DMS53 (cell line): ENCODE measurements at regions not wholly inside any gene's neighbourhood (a gene's known extent, or its start where the extent isn't known, plus 50 kb on each side); places are given as distances from the start of the nearest gene placed in this dataset.

ENCODE experiments used
- DNase-seq: peaks from one replicate; lab custom pipeline; 2025; lab: John Stamatoyannopoulos, UW

GRCh38 chr1:90650401-90650800 lies 66.7 kb downstream of the BARHL2 start:
- no peak for DNase-seq

DNA sequence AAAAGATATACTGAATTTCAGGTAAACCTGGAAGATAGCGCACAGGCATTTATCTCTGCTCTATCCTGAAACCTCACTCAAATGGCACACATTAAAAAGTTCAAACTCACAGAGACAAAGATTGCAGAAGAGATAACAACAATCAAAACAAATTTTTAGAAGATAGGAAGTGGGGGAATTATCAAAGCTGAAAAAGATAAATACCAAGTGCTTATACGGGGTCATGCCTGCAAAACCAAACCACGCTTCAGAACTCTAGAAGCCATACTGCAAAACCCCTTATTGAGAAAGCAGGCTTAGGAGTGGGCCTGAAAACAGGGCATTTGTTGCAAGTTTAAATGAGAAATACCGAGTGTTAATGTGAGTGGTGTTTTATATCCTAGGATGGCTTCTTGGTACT lies 76.8 kb downstream of the BARHL2 start:
- no peak for DNase-seq

GRCh38 chr1:90622666-90623065 lies 94.4 kb downstream of the BARHL2 start:
- no peak for DNase-seq

- no peak for DNase-seq
Measured at GRCh38 chr1:90621986-90622385, 95.1 kb downstream of the BARHL2 start.

GRCh38 chr1:90616395-90616794 lies 100.7 kb downstream of the BARHL2 start:
- DNase-seq: peak; percentile 84

- peak; percentile 40 for DNase-seq
Measured at GRCh38 chr1:90614872-90615271, 102.2 kb downstream of the BARHL2 start.

DNA sequence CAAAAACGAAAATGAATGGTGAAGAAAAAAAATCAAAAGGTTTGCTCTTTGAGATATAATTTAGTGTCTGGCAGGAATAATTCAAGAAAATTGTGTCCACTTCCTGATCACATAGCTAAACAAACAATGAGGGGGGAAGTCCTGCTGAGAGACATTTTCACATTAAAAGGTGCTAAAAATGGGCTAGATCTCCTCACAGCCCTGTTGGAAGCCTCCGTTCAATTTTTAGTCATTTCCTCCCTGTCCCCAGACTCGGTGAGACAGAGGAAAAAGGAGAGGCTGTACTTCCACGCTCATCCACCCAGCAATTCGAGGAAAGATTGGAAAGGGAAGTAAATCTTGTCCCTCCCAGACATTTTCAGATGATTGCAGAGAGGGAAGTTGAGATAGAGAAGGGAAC lies 103.7 kb downstream of the BARHL2 start:
- peak; percentile 16 for DNase-seq

- no peak for DNase-seq
Measured at GRCh38 chr1:90612033-90612432, 105.1 kb downstream of the BARHL2 start.

DNA sequence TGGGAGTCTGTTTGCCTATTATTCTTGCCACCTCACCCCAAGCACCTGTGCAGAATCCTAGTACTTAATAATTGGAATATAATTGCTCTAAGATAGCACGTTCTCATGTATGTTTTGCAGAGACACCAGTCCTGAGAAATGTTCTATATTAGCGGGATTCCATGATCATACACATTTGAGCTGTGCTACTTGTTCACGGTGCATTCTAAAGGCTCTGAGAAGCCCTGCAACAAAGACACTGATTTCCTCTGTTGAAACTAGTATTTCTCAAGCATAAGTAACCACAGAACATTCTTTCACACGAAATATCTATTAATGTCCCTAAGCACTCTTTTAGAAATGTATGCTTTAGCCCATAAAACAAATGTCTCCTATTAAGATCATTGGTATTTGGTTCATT lies 109.4 kb downstream of the BARHL2 start:
- DNase-seq: no peak

GRCh38 chr1:90605070-90605469 lies 112.0 kb downstream of the BARHL2 start:
- no peak for DNase-seq

- no peak for DNase-seq
Measured at GRCh38 chr1:90593312-90593711, 123.8 kb downstream of the BARHL2 start.

DNA sequence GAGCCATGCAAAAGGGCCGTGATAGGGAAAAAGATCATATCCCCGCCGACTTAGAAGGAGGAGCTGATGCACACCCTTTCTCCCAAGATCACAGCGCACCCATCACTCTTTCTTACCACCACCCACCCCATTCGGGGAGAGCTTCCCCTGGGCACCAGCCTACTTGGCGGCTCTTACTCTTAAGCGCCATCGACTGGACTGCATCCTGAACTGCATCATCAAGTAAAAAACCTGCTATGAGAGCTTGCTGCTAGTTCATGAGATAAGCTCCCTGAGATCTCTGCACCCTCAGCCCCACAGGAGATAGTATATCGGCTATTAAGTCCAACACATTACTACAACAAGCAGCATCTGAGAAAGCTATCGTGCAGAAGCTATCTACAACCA lies 125.1 kb downstream of the BARHL2 start:
- DNase-seq: no peak

GRCh38 chr1:90591355-90591969 lies 125.6 kb downstream of the BARHL2 start:
- no peak for DNase-seq

DNA sequence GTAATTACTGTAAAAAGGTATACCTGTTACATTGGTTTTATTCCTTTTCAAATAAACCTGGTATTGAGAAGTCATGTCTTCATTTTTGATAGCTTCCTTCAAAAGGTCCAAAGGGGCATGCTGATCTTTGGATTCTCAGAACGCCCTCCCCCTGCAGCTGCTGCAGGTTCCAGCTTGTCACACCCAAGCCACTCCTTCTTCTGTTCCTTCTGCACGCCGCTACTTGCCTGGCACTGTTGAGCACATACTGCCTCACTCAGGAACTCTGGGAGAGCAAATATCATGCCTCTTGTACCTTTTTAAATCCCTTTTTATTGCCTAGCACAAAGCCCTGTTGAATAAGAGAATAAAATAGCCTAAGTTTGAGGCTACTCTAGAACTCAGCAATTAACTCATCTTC lies 136.9 kb downstream of the BARHL2 start:
- no peak for DNase-seq

DNA sequence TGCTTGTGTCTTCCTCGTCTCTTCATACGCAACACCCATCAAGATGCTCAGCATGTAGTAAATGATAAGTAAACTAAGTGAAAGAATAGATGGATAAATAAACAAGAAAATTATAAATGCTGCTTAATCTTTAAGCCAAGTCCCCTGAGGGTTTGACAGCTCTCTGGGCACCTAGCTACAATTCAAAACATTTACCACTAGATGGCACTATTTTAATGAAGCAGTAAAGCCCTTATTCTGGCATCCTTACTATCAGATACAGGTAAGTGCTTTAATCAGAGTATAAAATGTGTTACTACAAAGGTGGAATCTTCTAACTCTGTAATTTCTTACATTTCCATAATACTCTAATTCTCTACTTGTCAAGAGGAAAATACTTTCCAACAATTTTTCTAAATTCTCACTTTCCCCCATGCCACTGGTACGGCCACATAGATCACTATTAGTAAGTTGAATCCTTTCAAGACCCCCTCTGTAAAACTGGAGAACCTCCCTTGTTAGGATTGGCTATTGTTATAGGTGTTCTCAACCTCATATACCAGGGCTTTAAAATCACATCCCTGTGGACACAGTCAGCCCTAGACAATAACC lies 137.8 kb downstream of the BARHL2 start:
- peak; percentile 82 for DNase-seq

DNA sequence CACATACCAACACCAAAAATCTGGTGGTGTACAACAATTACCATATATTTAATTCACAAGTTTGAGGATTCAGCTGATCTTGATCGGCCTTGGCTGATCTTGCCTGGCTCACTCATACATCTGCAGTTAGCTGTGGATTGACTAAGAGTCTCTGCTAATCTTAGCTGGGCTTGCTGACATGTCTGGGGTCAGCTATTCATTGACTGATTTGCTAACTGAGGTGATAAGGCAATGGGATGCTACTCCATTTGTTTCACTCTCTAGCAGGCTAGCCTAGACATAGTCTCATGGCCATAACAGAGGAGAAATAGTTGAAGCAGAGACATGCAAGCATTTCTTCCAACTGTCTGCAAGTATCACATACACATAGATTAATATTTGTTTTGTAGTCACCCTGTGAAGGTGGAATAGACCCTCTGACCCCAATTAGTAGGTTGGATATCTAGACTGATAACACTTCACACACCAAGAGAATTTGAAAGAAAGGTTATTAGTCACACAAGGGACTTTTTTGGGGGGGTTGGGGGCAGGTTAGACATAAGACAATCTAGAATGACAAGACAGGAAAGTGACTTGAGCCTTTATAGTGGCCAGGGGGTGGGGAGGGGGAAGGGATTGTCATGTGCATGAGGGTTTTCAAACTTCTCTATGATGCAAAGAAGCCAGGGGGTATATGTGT lies 142.3 kb downstream of the BARHL2 start:
- no peak for DNase-seq

GRCh38 chr1:90573736-90574135 lies 143.4 kb downstream of the BARHL2 start:
- DNase-seq: no peak

- DNase-seq: no peak
Measured at GRCh38 chr1:90572446-90572845, 144.7 kb downstream of the BARHL2 start.

DNA sequence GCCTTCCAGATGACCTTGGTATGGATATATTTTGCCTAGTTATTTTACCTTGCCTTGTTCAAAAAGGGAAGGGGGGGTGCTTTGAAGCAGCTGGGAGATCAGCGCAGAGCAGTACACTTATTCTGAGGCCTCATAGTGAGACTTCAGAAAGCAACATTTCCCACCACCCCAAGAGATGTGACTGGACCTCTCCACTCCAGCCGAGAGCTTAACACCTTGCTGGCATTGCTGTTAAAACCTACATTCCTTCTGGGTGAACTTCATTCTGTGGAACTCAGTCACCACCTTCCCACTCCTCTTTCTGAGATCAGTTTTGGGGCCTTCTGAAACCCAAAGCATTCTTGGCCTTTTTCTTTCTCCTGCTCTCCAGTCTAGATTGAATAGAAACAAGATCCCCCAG lies 148.7 kb downstream of the BARHL2 start:
- DNase-seq: no peak

DNA sequence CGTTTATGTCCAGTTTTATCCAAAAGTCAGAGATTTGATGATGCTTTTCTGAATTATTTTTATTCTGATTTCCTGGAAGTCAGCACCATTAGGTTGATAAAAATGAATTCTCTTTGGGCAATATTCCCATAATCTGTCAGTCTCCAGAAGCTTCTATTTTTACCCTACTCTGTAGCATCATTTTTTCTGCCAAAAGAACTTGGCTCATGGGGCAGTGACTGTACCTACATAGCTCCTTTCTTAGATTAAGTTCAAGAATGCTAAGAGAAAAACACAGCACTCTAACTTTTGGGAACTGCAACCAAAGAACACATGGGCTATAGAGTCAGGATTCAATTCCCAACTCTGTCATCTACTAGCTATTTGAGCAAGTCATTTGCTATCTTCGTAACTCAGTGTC lies 152.9 kb downstream of the BARHL2 start:
- DNase-seq: no peak

DNA sequence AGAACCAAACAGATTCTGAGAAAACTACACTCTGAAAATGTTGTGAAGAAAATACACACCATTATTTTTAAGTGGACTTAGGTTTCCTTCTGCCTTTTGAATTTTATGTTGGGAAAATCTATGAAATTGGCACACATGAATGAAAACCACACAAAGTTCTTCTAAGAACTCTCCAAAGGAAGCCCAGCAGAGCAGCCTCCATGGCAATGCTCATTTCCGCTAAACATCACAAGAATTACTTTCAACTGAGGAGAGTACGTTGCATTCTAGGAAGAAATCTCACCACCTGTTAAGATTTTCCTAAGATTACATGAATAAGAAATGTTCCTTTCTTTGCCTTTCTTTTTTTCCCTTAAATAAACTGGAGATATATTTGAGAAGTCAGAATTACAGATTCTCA lies 154.2 kb downstream of the BARHL2 start:
- no peak for DNase-seq

DNA sequence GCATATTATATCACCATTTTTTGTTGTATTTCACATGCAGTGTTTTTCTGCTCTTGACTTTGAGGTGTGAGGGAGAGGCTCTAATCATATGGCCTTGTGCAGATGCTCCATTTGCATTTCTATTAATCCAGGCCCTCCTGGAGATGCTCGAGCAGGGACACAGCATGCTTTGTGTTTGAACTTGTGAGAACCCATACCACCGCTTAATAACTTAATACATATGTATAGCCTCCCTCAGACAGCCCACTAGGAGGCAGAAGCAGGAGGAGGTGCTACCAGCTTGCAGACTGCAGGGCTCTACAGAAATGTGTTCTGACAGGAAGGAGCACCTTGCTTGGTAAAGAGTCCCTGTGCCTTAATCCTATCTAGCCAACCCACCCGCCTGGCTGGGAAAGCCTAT lies 155.2 kb downstream of the BARHL2 start:
- peak; percentile 27 for DNase-seq

DNA sequence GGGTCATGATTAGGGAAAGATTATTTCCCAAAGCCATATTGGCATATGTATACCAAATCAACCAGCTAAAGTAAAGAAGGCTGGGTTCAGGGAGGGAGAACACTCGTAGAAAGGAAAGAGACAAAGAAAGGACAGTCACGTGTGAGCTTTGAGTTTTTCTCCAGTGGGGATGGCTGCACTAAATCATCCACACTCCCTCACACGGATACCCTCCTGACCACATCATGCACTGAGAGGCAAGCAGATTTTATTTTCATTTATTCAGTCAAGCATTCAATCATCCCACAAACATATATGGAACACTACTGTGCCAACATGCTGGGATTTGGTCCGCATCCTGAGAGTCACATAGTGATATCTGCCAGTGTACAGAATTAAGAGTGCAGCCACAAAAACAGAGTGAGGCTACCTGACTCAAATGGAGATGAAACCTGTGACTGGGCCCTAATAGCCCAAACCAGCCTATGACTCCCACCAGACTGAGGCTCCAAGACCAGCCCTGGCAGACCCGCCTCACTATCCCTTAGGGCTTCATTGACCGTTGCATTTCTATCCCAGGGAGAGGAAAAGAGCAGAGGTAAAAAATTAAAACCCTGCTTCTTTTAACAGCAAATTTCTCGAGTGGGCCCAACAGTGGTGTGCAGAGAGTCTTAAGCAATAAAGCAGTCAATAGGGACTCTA lies 155.9 kb downstream of the BARHL2 start:
- DNase-seq: no peak
